Astrocyte (in vitro differentiated cells and primary cell): ENCODE measurements at regions not wholly inside any gene's neighbourhood (a gene's known extent, or its start where the extent isn't known, plus 50 kb on each side); places are given as distances from the start of the nearest gene placed in this dataset.

ENCODE experiments used
- DNase-seq: peaks from one replicate; pipeline ENCODE4 v3.0.0-alpha.2; 2010; ENCODE audit warnings: low read depth
- FAIRE-seq: peaks from 2 replicates; lab custom pipeline; 2011; peaks lifted over from hg19 to GRCh38; lab: Jason Lieb, UNC
- H2AFZ ChIP-seq: 2 replicates; pipeline ENCODE4 v1.6.0; 2012; ENCODE audit warnings: low read depth, low read length, inconsistent platforms
- H3K27ac ChIP-seq: 2 replicates; pipeline ENCODE4 v1.5.1; 2011; ENCODE audit warnings: low read depth, low read length, inconsistent platforms
- H3K27me3 ChIP-seq: 2 replicates; pipeline ENCODE4 v1.6.0; 2011; ENCODE audit warnings: low read length, inconsistent platforms; ENCODE audit not compliant: insufficient read depth
- H3K36me3 ChIP-seq: 2 replicates; pipeline ENCODE4 v1.5.1; 2011; ENCODE audit warnings: low read length, inconsistent platforms; ENCODE audit not compliant: insufficient read depth
- H3K4me1 ChIP-seq: 2 replicates; pipeline ENCODE4 v1.5.1; 2011; ENCODE audit warnings: low read length, inconsistent platforms; ENCODE audit not compliant: insufficient read depth
- H3K4me2 ChIP-seq: 2 replicates; pipeline ENCODE4 v1.6.0; 2012; ENCODE audit warnings: low read length, inconsistent platforms
- H3K4me3 ChIP-seq: 2 replicates; pipeline ENCODE4 v1.5.1; 2011; ENCODE audit warnings: low read depth, mild to moderate bottlenecking, low read length, inconsistent platforms; ENCODE audit not compliant: insufficient read depth
- H3K79me2 ChIP-seq: 2 replicates; pipeline ENCODE4 v1.6.0; 2012; ENCODE audit warnings: mild to moderate bottlenecking, low read length, inconsistent platforms; ENCODE audit not compliant: insufficient read depth
- H3K9ac ChIP-seq: 2 replicates; pipeline ENCODE4 v1.6.0; 2012; ENCODE audit warnings: mild to moderate bottlenecking, low read length, inconsistent platforms
- H3K9me3 ChIP-seq: 2 replicates; pipeline ENCODE4 v1.5.1; 2012; ENCODE audit warnings: low read depth, mild to moderate bottlenecking, low read length, inconsistent platforms; ENCODE audit not compliant: insufficient read depth
- H4K20me1 ChIP-seq: 2 replicates; pipeline ENCODE4 v1.6.0; 2012; ENCODE audit warnings: low read length, inconsistent platforms; ENCODE audit not compliant: insufficient read depth
- H3K27ac Mint-ChIP-seq: one replicate; pipeline ENCODE4 v1.8.0; 2021; ENCODE audit warnings: mild to moderate bottlenecking, mixed read lengths; ENCODE audit not compliant: unreplicated experiment
- H3K27me3 Mint-ChIP-seq: one replicate; pipeline ENCODE4 v1.8.0; 2021; ENCODE audit warnings: low read depth, mixed read lengths; ENCODE audit not compliant: unreplicated experiment
- H3K36me3 Mint-ChIP-seq: one replicate; pipeline ENCODE4 v1.8.0; 2021; ENCODE audit warnings: low read depth, mixed read lengths; ENCODE audit not compliant: unreplicated experiment
- H3K4me1 Mint-ChIP-seq: one replicate; pipeline ENCODE4 v1.8.0; 2021; ENCODE audit warnings: low read depth, mixed read lengths; ENCODE audit not compliant: unreplicated experiment
- H3K4me3 Mint-ChIP-seq: one replicate; pipeline ENCODE4 v1.8.0; 2021; ENCODE audit warnings: mild to moderate bottlenecking, moderate library complexity, mixed read lengths; ENCODE audit not compliant: unreplicated experiment
- H3K9me3 Mint-ChIP-seq: one replicate; pipeline ENCODE4 v1.8.0; 2021; ENCODE audit warnings: mild to moderate bottlenecking, mixed read lengths; ENCODE audit not compliant: unreplicated experiment
- CTCF ChIP-seq: IDR thresholded peaks from 2 replicates; pipeline ENCODE4 v1.5.1; 2011; ENCODE audit warnings: low read depth, mild to moderate bottlenecking, inconsistent platforms, low read length, moderate library complexity; ENCODE audit not compliant: insufficient read depth
- EZH2 ChIP-seq: IDR thresholded peaks from 2 replicates; pipeline ENCODE4 v1.6.1; 2012; ENCODE audit warnings: mild to moderate bottlenecking, low read length, inconsistent platforms; ENCODE audit not compliant: insufficient read depth

GRCh38 chr5:99928490-99928889 is 606.7 kb upstream of the FAM174A start:
- Histone ChIP-seq H3K4me3 (no peak overlapping the region), H3K27me3 (no peaks in the 10 kb centered on the region), H4K20me1 (no peaks in the 10 kb centered on the region), H3K4me1 (no peaks in the 10 kb centered on the region), H3K4me2 (no peak overlapping the region), H3K36me3 (no peaks in the 10 kb centered on the region), H3K9ac (no peak overlapping the region), H3K79me2 (no peaks in the 10 kb centered on the region), H3K27ac (no peak overlapping the region), H3K9me3 (peaks cover 4% of the 10 kb centered on the region), H2AFZ (no peak overlapping the region)
- H3K9me3 Mint-ChIP-seq, result no peaks in the 10 kb centered on the region
- no peak overlapping the region for H3K27ac Mint-ChIP-seq
- no peaks in the 10 kb centered on the region for H3K4me1 Mint-ChIP-seq
- no peaks in the 10 kb centered on the region for H3K36me3 Mint-ChIP-seq
- FAIRE-seq (no peak), DNase-seq (no peak)
- H3K27me3 Mint-ChIP-seq, result no peaks in the 10 kb centered on the region
- H3K4me3 Mint-ChIP-seq, result no peak overlapping the region
- TF ChIP-seq CTCF (no peak), EZH2 (no peak)

DNA sequence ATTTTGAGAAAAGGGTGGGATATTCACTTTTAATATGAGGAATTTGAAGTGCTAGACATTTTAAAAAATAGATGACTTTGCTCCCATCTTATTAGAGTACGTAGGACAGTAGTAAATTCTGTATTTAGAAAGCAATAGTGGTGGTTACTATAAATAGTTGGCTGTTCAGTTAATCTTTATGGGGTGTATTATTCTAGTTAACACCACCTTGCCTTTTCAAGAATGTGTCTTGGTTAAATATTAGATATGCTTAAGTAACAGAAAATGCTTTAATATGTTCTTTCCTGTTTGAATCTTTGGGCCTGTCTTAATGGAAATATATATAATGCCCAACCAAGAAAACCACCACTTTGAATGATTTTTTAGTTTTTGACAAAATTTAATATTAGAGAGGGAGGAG is 608.7 kb upstream of the FAM174A start:
- Mint-ChIP-seq H3K4me3 (no peak overlapping the region), H3K4me1 (no peaks in the 10 kb centered on the region), H3K27ac (no peak overlapping the region), H3K27me3 (no peaks in the 10 kb centered on the region), H3K36me3 (no peaks in the 10 kb centered on the region), H3K9me3 (no peaks in the 10 kb centered on the region)
- Histone ChIP-seq H3K27ac (no peak overlapping the region), H3K4me1 (no peaks in the 10 kb centered on the region), H3K4me3 (no peak overlapping the region), H2AFZ (no peak overlapping the region), H3K9ac (no peak overlapping the region), H3K4me2 (no peak overlapping the region), H3K79me2 (no peaks in the 10 kb centered on the region), H3K36me3 (no peaks in the 10 kb centered on the region), H3K27me3 (no peaks in the 10 kb centered on the region), H3K9me3 (peaks cover 4% of the 10 kb centered on the region), H4K20me1 (no peaks in the 10 kb centered on the region)
- FAIRE-seq, result no peak
- DNase-seq, result no peak
- TF ChIP-seq EZH2 (no peak), CTCF (no peak)

DNA sequence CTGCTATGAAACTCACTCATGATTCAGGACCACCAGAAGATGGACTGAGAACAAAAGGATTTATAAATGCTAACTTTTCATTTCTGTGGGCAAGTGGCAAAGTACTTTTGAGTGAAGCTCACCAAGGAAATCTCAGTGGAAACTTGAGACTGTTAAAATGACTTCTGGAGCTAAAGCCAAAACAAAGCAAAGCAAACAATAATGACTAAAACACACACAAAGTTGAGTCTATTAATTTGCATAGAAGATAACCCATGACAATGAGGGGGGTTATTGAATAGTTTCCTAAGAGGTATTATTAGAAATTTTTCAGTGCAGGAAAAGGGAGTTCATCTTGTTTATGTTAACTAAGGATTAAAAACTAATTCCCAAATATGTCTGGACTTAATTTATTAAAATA is 612.8 kb upstream of the FAM174A start:
- FAIRE-seq (no peak), DNase-seq (no peak)
- Histone ChIP-seq H3K27ac (no peak overlapping the region), H3K4me2 (no peak overlapping the region), H3K79me2 (no peaks in the 10 kb centered on the region), H3K9ac (no peak overlapping the region), H3K4me3 (no peak overlapping the region), H3K4me1 (no peaks in the 10 kb centered on the region), H3K36me3 (no peaks in the 10 kb centered on the region), H4K20me1 (no peaks in the 10 kb centered on the region), H2AFZ (no peak overlapping the region), H3K9me3 (no peaks in the 10 kb centered on the region), H3K27me3 (no peaks in the 10 kb centered on the region)
- Mint-ChIP-seq H3K36me3 (no peaks in the 10 kb centered on the region), H3K4me1 (no peaks in the 10 kb centered on the region), H3K27me3 (no peaks in the 10 kb centered on the region), H3K4me3 (no peak overlapping the region), H3K27ac (no peak overlapping the region), H3K9me3 (no peaks in the 10 kb centered on the region)
- TF ChIP-seq CTCF (no peak), EZH2 (no peak)
